Loucy (cell line): ENCODE measurements at regions not wholly inside any gene's neighbourhood (a gene's known extent, or its start where the extent isn't known, plus 50 kb on each side); places are given as distances from the start of the nearest gene placed in this dataset.

Experiments
- CTCF ChIP-seq: fragments of 200-600 bp; sonication (generic); conservative IDR thresholded peaks from 2 replicates; pipeline ENCODE4 v1.5.1; 2014; ENCODE audit warnings: mild to moderate bottlenecking, antibody characterized with exemption, low read length
- EZH2phosphoT487 ChIP-seq: fragments of 200-600 bp; IDR thresholded peaks from 2 replicates; pipeline ENCODE4 v1.6.1; 2018; ENCODE audit warnings: antibody characterized with exemption, mild to moderate bottlenecking, moderate library complexity, borderline replicate concordance

DNA sequence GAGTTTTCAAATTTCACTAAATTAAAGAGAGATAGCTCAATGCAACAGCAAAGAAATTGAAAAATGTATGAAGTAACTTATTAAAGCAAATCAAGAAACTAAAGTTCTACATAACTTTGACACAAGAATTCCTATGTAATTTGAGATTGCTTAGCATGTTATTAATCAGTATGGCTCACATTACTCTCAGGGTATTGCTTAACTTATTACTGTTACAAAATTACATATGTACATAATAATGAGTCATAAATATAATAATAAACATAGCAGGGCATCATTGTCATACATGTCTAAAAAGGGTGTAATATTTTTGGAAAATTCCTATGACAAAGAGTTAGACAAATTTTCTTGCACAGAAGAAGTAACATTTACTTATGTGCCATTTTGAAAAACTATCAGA lies 75.0 kb downstream of the ZWINT start:
- TF ChIP-seq CTCF (no peak), EZH2phosphoT487 (no peak)
